GM19438 (cell line): ENCODE measurements at regions not wholly inside any gene's neighbourhood (a gene's known extent, or its start where the extent isn't known, plus 50 kb on each side); places are given as distances from the start of the nearest gene placed in this dataset.
A peak's percentile ranks its signal among the peaks of the same experiment; 100 is the strongest.

Experiments
- ATAC-seq: cut with Tn5 transposase; IDR thresholded peaks from one replicate; pipeline ENCODE4 v1.9.1; 2021; ENCODE audit warnings: low read depth; ENCODE audit not compliant: unreplicated experiment

- ATAC-seq = peak; percentile 70
Measured at GRCh38 chr11:111098091-111098490, 147.4 kb upstream of the POU2AF2 start.

- no peak for ATAC-seq
Measured at GRCh38 chr11:111097191-111097590, 148.3 kb upstream of the POU2AF2 start.

GRCh38 chr11:111095327-111095726 is 150.2 kb upstream of the POU2AF2 start:
- ATAC-seq = no peak

GRCh38 chr11:111093061-111093460 is 152.5 kb upstream of the POU2AF2 start:
- ATAC-seq = no peak

GRCh38 chr11:111091321-111091938 is 154.1 kb upstream of the POU2AF2 start:
- ATAC-seq = no peak

- no peak for ATAC-seq
Measured at GRCh38 chr11:111089759-111090158, 155.8 kb upstream of the POU2AF2 start.

GRCh38 chr11:111088847-111089355 is 156.6 kb upstream of the POU2AF2 start:
- ATAC-seq = no peak

GRCh38 chr11:111086058-111086457 is 159.5 kb upstream of the POU2AF2 start:
- ATAC-seq = no peak

GRCh38 chr11:111082664-111083063 is 162.9 kb upstream of the POU2AF2 start:
- ATAC-seq = no peak

- ATAC-seq = no peak
Measured at GRCh38 chr11:111081021-111081511, 164.5 kb upstream of the POU2AF2 start.

- no peak for ATAC-seq
Measured at GRCh38 chr11:111077530-111078322, 167.8 kb upstream of the POU2AF2 start.

- no peak for ATAC-seq
Measured at GRCh38 chr11:111069066-111069465, 176.5 kb upstream of the POU2AF2 start.

GRCh38 chr11:111067994-111068393 is 177.5 kb upstream of the POU2AF2 start:
- ATAC-seq = no peak

- no peak for ATAC-seq
Measured at GRCh38 chr11:111066846-111067245, 178.7 kb upstream of the POU2AF2 start.

- ATAC-seq = no peak
Measured at GRCh38 chr11:111063726-111064517, 181.6 kb upstream of the POU2AF2 start.

GRCh38 chr11:111062420-111062819 is 183.1 kb upstream of the POU2AF2 start:
- ATAC-seq = no peak

GRCh38 chr11:111059726-111060125 is 185.8 kb upstream of the POU2AF2 start:
- no peak for ATAC-seq

- no peak for ATAC-seq
Measured at GRCh38 chr11:111049131-111049530, 196.4 kb upstream of the POU2AF2 start.

- ATAC-seq = no peak
Measured at GRCh38 chr11:111047374-111047773, 198.2 kb upstream of the POU2AF2 start.

- ATAC-seq = no peak
Measured at GRCh38 chr11:111046291-111046690, 199.2 kb upstream of the POU2AF2 start.

GRCh38 chr11:111045874-111046273 is 199.7 kb upstream of the POU2AF2 start:
- no peak for ATAC-seq
